H9 (cell line): ENCODE measurements at regions not wholly inside any gene's neighbourhood (a gene's known extent, or its start where the extent isn't known, plus 50 kb on each side); places are given as distances from the start of the nearest gene placed in this dataset.

Experiments
- DNase-seq: peaks from one replicate; pipeline ENCODE4 v3.0.0-alpha.2; 2017
- H2AFZ ChIP-seq: one replicate; pipeline ENCODE4 v1.6.1; 2013; ENCODE audit warnings: mild to moderate bottlenecking, low read length, control low read depth, moderate library complexity
- H2AK5ac ChIP-seq: 2 replicates; pipeline ENCODE4 v1.6.1; 2013; ENCODE audit warnings: low read length, control low read depth, mixed read lengths; ENCODE audit not compliant: insufficient read length
- H2BK120ac ChIP-seq: one replicate; pipeline ENCODE4 v1.6.1; 2013; ENCODE audit warnings: low read depth, mild to moderate bottlenecking, low read length, control low read depth, inconsistent platforms; ENCODE audit not compliant: poor library complexity, severe bottlenecking
- H2BK12ac ChIP-seq: 2 replicates; pipeline ENCODE4 v1.6.1; 2013; ENCODE audit warnings: low read length, control low read depth, mixed read lengths, low read depth; ENCODE audit not compliant: insufficient read length
- H2BK15ac ChIP-seq: 2 replicates; pipeline ENCODE4 v1.6.1; 2013; ENCODE audit warnings: low read depth, low read length, control low read depth
- H2BK20ac ChIP-seq: one replicate; pipeline ENCODE4 v1.6.1; 2013; ENCODE audit warnings: low read depth, mild to moderate bottlenecking, low read length, control low read depth, inconsistent platforms; ENCODE audit not compliant: poor library complexity, severe bottlenecking
- H2BK5ac ChIP-seq: 2 replicates; pipeline ENCODE4 v1.6.1; 2013; ENCODE audit warnings: low read length, control low read depth, mixed read lengths; ENCODE audit not compliant: insufficient read length
- H3K14ac ChIP-seq: 2 replicates; pipeline ENCODE4 v1.6.1; 2013; ENCODE audit warnings: low read length, control low read depth; ENCODE audit not compliant: insufficient read depth
- H3K18ac ChIP-seq: 2 replicates; pipeline ENCODE4 v1.6.1; 2013; ENCODE audit warnings: low read depth, mild to moderate bottlenecking, mixed read lengths, low read length, control low read depth; ENCODE audit not compliant: insufficient read length
- H3K23ac ChIP-seq: 2 replicates; pipeline ENCODE4 v1.6.1; 2013; ENCODE audit warnings: low read length, control low read depth, mixed read lengths, low read depth; ENCODE audit not compliant: insufficient read length
- H3K23me2 ChIP-seq: 2 replicates; pipeline ENCODE4 v1.6.1; 2013; ENCODE audit warnings: low read depth, mild to moderate bottlenecking, mixed read lengths, low read length, control low read depth; ENCODE audit not compliant: insufficient read length, poor library complexity, severe bottlenecking
- H3K27ac ChIP-seq: 2 replicates; pipeline ENCODE4 v1.5.1; 2013; ENCODE audit warnings: low read length, control low read depth, mixed read lengths, low read depth; ENCODE audit not compliant: insufficient read length
- H3K27me3 ChIP-seq: 2 replicates; pipeline ENCODE4 v1.6.1; 2013; ENCODE audit warnings: low read length, control low read depth, inconsistent platforms; ENCODE audit not compliant: insufficient read depth
- H3K4ac ChIP-seq: 2 replicates; pipeline ENCODE4 v1.6.1; 2013; ENCODE audit warnings: low read depth, mild to moderate bottlenecking, control low read depth, inconsistent platforms, low read length, moderate library complexity
- H3K4me1 ChIP-seq: 2 replicates; pipeline ENCODE4 v1.6.1; 2013; ENCODE audit warnings: low read length, control low read depth, inconsistent platforms; ENCODE audit not compliant: insufficient read depth
- H3K4me2 ChIP-seq: 2 replicates; pipeline ENCODE4 v1.6.1; 2013; ENCODE audit warnings: low read length, control low read depth, mixed read lengths; ENCODE audit not compliant: insufficient read length, insufficient read depth
- H3K56ac ChIP-seq: 2 replicates; pipeline ENCODE4 v1.6.1; 2013; ENCODE audit warnings: low read depth, mild to moderate bottlenecking, mixed read lengths, low read length, control low read depth; ENCODE audit not compliant: insufficient read length
- H3K79me1 ChIP-seq: 2 replicates; pipeline ENCODE4 v1.6.1; 2013; ENCODE audit warnings: low read depth, mild to moderate bottlenecking, moderate library complexity, low read length, control low read depth, inconsistent platforms; ENCODE audit not compliant: insufficient read depth, poor library complexity, severe bottlenecking
- H3K79me2 ChIP-seq: 2 replicates; pipeline ENCODE4 v1.6.1; 2013; ENCODE audit warnings: low read length, control low read depth, inconsistent platforms; ENCODE audit not compliant: insufficient read depth
- H3K9ac ChIP-seq: 2 replicates; pipeline ENCODE4 v1.6.1; 2013; ENCODE audit warnings: low read length, control low read depth, mixed read lengths; ENCODE audit not compliant: insufficient read length; ENCODE audit errors: extremely low read depth
- H3K9me3 ChIP-seq: one replicate; pipeline ENCODE4 v1.6.1; 2013; ENCODE audit warnings: low read depth, low read length, inconsistent platforms; ENCODE audit not compliant: control insufficient read depth
- H3T11ph ChIP-seq: one replicate; pipeline ENCODE4 v1.6.1; 2013; ENCODE audit warnings: mild to moderate bottlenecking, low read length, control low read depth, inconsistent platforms
- H4K20me1 ChIP-seq: one replicate; pipeline ENCODE4 v1.6.1; 2013; ENCODE audit not compliant: control insufficient read depth, insufficient read length, insufficient read depth
- H4K5ac ChIP-seq: 2 replicates; pipeline ENCODE4 v1.6.1; 2013; ENCODE audit warnings: low read depth, mild to moderate bottlenecking, mixed read lengths, low read length, control low read depth; ENCODE audit not compliant: insufficient read length
- H4K8ac ChIP-seq: replicated peaks from 2 replicates; pipeline ENCODE4 v1.6.1; 2013; ENCODE audit warnings: low read length, control low read depth, mixed read lengths, low read depth; ENCODE audit not compliant: insufficient read length
- H4K91ac ChIP-seq: 2 replicates; pipeline ENCODE4 v1.6.1; 2013; ENCODE audit warnings: low read depth, mild to moderate bottlenecking, moderate library complexity, mixed read lengths, low read length, control low read depth; ENCODE audit not compliant: insufficient read length
- H3K27ac Mint-ChIP-seq, 3 experiments: 2 replicates in 2 of 3; 3 replicates in 1 of 3; pipeline ENCODE4 v1.8.0; 2020 to 2021; ENCODE audit warnings: mixed read lengths in 3 of 3, mild to moderate bottlenecking in 1 of 3, moderate library complexity in 1 of 3
- H3K27me3 Mint-ChIP-seq: 2 replicates; pipeline ENCODE4 v1.8.0; 2021; ENCODE audit warnings: low read depth, mild to moderate bottlenecking, moderate library complexity, mixed read lengths
- H3K36me3 Mint-ChIP-seq, 3 experiments: 2 replicates in 2 of 3; 3 replicates in 1 of 3; pipeline ENCODE4 v1.8.0; 2020 to 2021; ENCODE audit warnings: low read depth in 3 of 3, mixed read lengths in 3 of 3; ENCODE audit not compliant: insufficient read depth in 1 of 3
- H3K4me1 Mint-ChIP-seq, 2 experiments: 2 replicates each; pipeline ENCODE4 v1.8.0; 2020; ENCODE audit warnings: mixed read lengths in 2 of 2
- H3K4me3 Mint-ChIP-seq, 2 experiments: 2 replicates in 1 of 2; 3 replicates in 1 of 2; pipeline ENCODE4 v1.8.0; 2020 to 2021; ENCODE audit warnings: mild to moderate bottlenecking in 2 of 2, mixed read lengths in 2 of 2, moderate library complexity in 1 of 2
- H3K9me3 Mint-ChIP-seq, 2 experiments: 2 replicates in 1 of 2; 3 replicates in 1 of 2; pipeline ENCODE4 v1.8.0; 2020; ENCODE audit warnings: mild to moderate bottlenecking in 2 of 2, mixed read lengths in 2 of 2, moderate library complexity in 1 of 2
- WGBS: extraction: QIAGEN DNeasy Blood & Tissue Kit; methylation state at CpG from one replicate; pipeline ENCODE4 v1.1.7; 2013; ENCODE audit warnings: missing lambda C conversion rate, low lambda C conversion rate, mixed read lengths; ENCODE audit not compliant: insufficient read length; ENCODE audit errors: extremely low coverage; 5-methylcytosine and 5-hydroxymethylcytosine counted together
- TF ChIP-seq, protein P1 (sequence below): fragments of 200-600 bp; sonication (generic); conservative IDR thresholded peaks from 3 replicates; pipeline ENCODE4 v1.8.0; 2021; ENCODE audit warnings: antibody characterized with exemption, mild to moderate bottlenecking

DNA sequence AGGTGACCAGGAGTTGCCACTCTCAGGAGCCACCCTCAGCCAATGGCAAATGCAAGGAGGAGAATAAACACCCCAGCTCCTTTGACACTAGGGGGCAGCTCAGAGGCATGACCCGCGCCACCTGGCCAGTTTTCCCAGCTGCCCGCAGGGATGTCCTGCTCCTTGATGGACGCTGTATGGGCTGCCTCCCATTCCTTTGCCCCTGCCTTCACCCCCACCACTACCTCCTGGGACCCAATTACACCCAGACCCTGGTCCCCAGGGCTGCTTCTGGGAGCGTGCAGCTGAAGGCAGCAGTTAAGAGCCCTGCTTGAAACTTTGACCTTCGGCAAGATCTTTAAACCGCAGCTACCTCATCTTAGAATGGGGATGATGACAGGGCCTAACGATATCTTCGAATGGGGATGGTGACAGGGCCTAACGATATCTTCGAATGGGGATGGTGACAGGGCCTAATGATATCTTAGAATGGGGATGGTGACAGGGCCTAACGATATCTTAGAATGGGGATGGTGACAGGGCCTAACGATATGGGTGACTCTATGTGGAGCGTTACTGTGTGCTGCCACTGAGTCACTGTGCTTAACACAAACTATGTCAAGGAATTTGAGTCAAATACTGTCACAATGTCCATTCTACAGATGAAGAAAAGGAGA, 163.0 kb upstream of the KAZN start:
- H3K9ac ChIP-seq: no peak overlapping the region
- Mint-ChIP-seq H3K4me3 (no peak overlapping the region), H3K4me1 (0 out of 4 replicates have a peak, but pooled peaks cover 0 to 2% of the 10 kb centered on the region in 2 experiments), H3K36me3 (no peaks in the 10 kb centered on the region), H3K27me3 (peaks cover 17% of the 10 kb centered on the region), H3K9me3 (no peaks in the 10 kb centered on the region; a peak in 1 of 5 replicates), H3K27ac (no peak overlapping the region)
- no peak overlapping the region for H2BK120ac ChIP-seq
- H2BK15ac ChIP-seq: no peak overlapping the region
- H3K27ac ChIP-seq: no peak overlapping the region
- no peak overlapping the region for H3K23ac ChIP-seq
- no peaks in the 10 kb centered on the region for H3K4me1 ChIP-seq
- no peak overlapping the region for H3K56ac ChIP-seq
- peak; percentile 79 for DNase-seq
- no peak overlapping the region for H4K5ac ChIP-seq
- H2BK20ac ChIP-seq: no peak overlapping the region
- H2AFZ ChIP-seq: no peak overlapping the region
- no peaks in the 10 kb centered on the region for H3K79me2 ChIP-seq
- no peaks in the 10 kb centered on the region for H3K9me3 ChIP-seq
- H3T11ph ChIP-seq: no peak overlapping the region
- no peak overlapping the region for H2AK5ac ChIP-seq
- H4K8ac ChIP-seq: no peak overlapping the region
- H3K79me1 ChIP-seq: no peaks in the 10 kb centered on the region
- no peaks in the 10 kb centered on the region for H4K20me1 ChIP-seq
- H3K27me3 ChIP-seq: no peaks in the 10 kb centered on the region; the same call in 1 of the 2 replicates
- H3K23me2 ChIP-seq: no peaks in the 10 kb centered on the region
- H3K4me2 ChIP-seq: no peak overlapping the region
- no peak overlapping the region for H3K18ac ChIP-seq
- no peak overlapping the region for H4K91ac ChIP-seq
- H3K4ac ChIP-seq: no peak overlapping the region
- no peak overlapping the region for H2BK12ac ChIP-seq
- no peak overlapping the region for H2BK5ac ChIP-seq
- TF ChIP-seq, protein P1, sequence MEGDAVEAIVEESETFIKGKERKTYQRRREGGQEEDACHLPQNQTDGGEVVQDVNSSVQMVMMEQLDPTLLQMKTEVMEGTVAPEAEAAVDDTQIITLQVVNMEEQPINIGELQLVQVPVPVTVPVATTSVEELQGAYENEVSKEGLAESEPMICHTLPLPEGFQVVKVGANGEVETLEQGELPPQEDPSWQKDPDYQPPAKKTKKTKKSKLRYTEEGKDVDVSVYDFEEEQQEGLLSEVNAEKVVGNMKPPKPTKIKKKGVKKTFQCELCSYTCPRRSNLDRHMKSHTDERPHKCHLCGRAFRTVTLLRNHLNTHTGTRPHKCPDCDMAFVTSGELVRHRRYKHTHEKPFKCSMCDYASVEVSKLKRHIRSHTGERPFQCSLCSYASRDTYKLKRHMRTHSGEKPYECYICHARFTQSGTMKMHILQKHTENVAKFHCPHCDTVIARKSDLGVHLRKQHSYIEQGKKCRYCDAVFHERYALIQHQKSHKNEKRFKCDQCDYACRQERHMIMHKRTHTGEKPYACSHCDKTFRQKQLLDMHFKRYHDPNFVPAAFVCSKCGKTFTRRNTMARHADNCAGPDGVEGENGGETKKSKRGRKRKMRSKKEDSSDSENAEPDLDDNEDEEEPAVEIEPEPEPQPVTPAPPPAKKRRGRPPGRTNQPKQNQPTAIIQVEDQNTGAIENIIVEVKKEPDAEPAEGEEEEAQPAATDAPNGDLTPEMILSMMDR: peak; percentile 74
- H3K14ac ChIP-seq: no peak overlapping the region
- no CpG with 5 or more reads among the region's 14 CpGs for WGBS
